Activated T-helper 17 cell treated with anti-CD3 and anti-CD28 coated beads, Interleukin-2, amount 50 U/mL, for 72 hours (primary cell): ENCODE measurements at regions not wholly inside any gene's neighbourhood (a gene's known extent, or its start where the extent isn't known, plus 50 kb on each side); places are given as distances from the start of the nearest gene placed in this dataset.
"Not testable (repeated sequence)": the region's sequence is repeated elsewhere in the genome, so short reads cannot be mapped to it uniquely, and the experiment has no call there.

Source experiments
- ATAC-seq: fragments of 150-1000 bp; cut with Tn5 transposase; replicated peaks from 2 replicates; pipeline ENCODE4 v1.10.0; 2021; ENCODE audit warnings: mild to moderate bottlenecking, moderate library complexity
- H3K27ac Mint-ChIP-seq: one replicate; pipeline ENCODE4 v1.8.0; 2022; ENCODE audit warnings: mixed read lengths
- H3K27me3 Mint-ChIP-seq: one replicate; pipeline ENCODE4 v1.8.0; 2022; ENCODE audit warnings: mixed read lengths
- H3K36me3 Mint-ChIP-seq: one replicate; pipeline ENCODE4 v1.8.0; 2022; ENCODE audit warnings: low read depth, mild to moderate bottlenecking, mixed read lengths
- H3K4me1 Mint-ChIP-seq: one replicate; pipeline ENCODE4 v1.8.0; 2022; ENCODE audit warnings: mixed read lengths
- H3K4me3 Mint-ChIP-seq: one replicate; pipeline ENCODE4 v1.8.0; 2022; ENCODE audit warnings: mild to moderate bottlenecking, mixed read lengths
- H3K9me3 Mint-ChIP-seq: one replicate; pipeline ENCODE4 v1.8.0; 2022; ENCODE audit warnings: mixed read lengths

- not testable (repeated sequence) for H3K4me1 Mint-ChIP-seq, H3K36me3 Mint-ChIP-seq, ATAC-seq, H3K9me3 Mint-ChIP-seq, H3K27me3 Mint-ChIP-seq, H3K4me3 Mint-ChIP-seq, H3K27ac Mint-ChIP-seq
Measured at GRCh38 chr15:77893671-77894640, 183.6 kb downstream of the TBC1D2B start.

- not testable (repeated sequence) for ATAC-seq, H3K9me3 Mint-ChIP-seq, H3K27ac Mint-ChIP-seq, H3K27me3 Mint-ChIP-seq, H3K4me1 Mint-ChIP-seq, H3K36me3 Mint-ChIP-seq, H3K4me3 Mint-ChIP-seq
Measured at GRCh38 chr15:77893246-77893645, 184.3 kb downstream of the TBC1D2B start.

- Mint-ChIP-seq H3K27me3 (peaks cover 6% of the 10 kb centered on the region), H3K9me3 (no peaks in the 10 kb centered on the region), H3K4me1 (no peaks in the 10 kb centered on the region), H3K36me3 (no peaks in the 10 kb centered on the region), H3K27ac (no peak overlapping the region), H3K4me3 (no peak overlapping the region)
- ATAC-seq = no peak
Measured at GRCh38 chr15:77892335-77892734, 185.2 kb downstream of the TBC1D2B start.

- not testable (repeated sequence) for H3K36me3 Mint-ChIP-seq, H3K4me1 Mint-ChIP-seq, H3K4me3 Mint-ChIP-seq, H3K27me3 Mint-ChIP-seq, ATAC-seq, H3K9me3 Mint-ChIP-seq, H3K27ac Mint-ChIP-seq
Measured at GRCh38 chr15:77891862-77892261, 185.6 kb downstream of the TBC1D2B start.

- not testable (repeated sequence) for H3K4me3 Mint-ChIP-seq, H3K36me3 Mint-ChIP-seq, H3K9me3 Mint-ChIP-seq, H3K27me3 Mint-ChIP-seq, ATAC-seq, H3K27ac Mint-ChIP-seq, H3K4me1 Mint-ChIP-seq
Measured at GRCh38 chr15:77890911-77891801, 186.4 kb downstream of the TBC1D2B start.

- not testable (repeated sequence) for H3K27ac Mint-ChIP-seq, H3K4me3 Mint-ChIP-seq, H3K36me3 Mint-ChIP-seq, ATAC-seq, H3K9me3 Mint-ChIP-seq, H3K4me1 Mint-ChIP-seq, H3K27me3 Mint-ChIP-seq
Measured at GRCh38 chr15:77889828-77890725, 187.4 kb downstream of the TBC1D2B start.

GRCh38 chr15:77889009-77889806 lies 188.3 kb downstream of the TBC1D2B start:
- Mint-ChIP-seq H3K9me3 (no peaks in the 10 kb centered on the region), H3K27me3 (no peaks in the 10 kb centered on the region), H3K4me1 (no peaks in the 10 kb centered on the region), H3K36me3 (no peaks in the 10 kb centered on the region), H3K27ac (no peak overlapping the region), H3K4me3 (no peak overlapping the region)
- ATAC-seq = no peak

GRCh38 chr15:77887563-77888429 lies 189.7 kb downstream of the TBC1D2B start:
- not testable (repeated sequence) for H3K27ac Mint-ChIP-seq, H3K27me3 Mint-ChIP-seq, H3K4me3 Mint-ChIP-seq, H3K36me3 Mint-ChIP-seq, H3K9me3 Mint-ChIP-seq, H3K4me1 Mint-ChIP-seq
- ATAC-seq = peak; percentile 72

- no peaks in the 10 kb centered on the region for H3K4me1 Mint-ChIP-seq
- no peak overlapping the region for H3K4me3 Mint-ChIP-seq
- no peaks in the 10 kb centered on the region for H3K9me3 Mint-ChIP-seq
- ATAC-seq = no peak
- H3K36me3 Mint-ChIP-seq = no peaks in the 10 kb centered on the region
- no peak overlapping the region for H3K27ac Mint-ChIP-seq
- no peaks in the 10 kb centered on the region for H3K27me3 Mint-ChIP-seq
Measured at GRCh38 chr15:77886805-77887448, 190.6 kb downstream of the TBC1D2B start.

GRCh38 chr15:77885877-77886500 lies 191.5 kb downstream of the TBC1D2B start:
- not testable (repeated sequence) for H3K27ac Mint-ChIP-seq, H3K4me1 Mint-ChIP-seq, H3K36me3 Mint-ChIP-seq, H3K9me3 Mint-ChIP-seq, ATAC-seq, H3K27me3 Mint-ChIP-seq, H3K4me3 Mint-ChIP-seq

- not testable (repeated sequence) for ATAC-seq, H3K9me3 Mint-ChIP-seq, H3K27ac Mint-ChIP-seq
Measured at GRCh38 chr15:77883012-77883411, 194.5 kb downstream of the TBC1D2B start.

GRCh38 chr15:77881950-77882349 lies 195.6 kb downstream of the TBC1D2B start:
- Mint-ChIP-seq H3K27me3 (no peaks in the 10 kb centered on the region), H3K36me3 (no peaks in the 10 kb centered on the region), H3K4me1 (no peaks in the 10 kb centered on the region), H3K27ac (no peak overlapping the region), H3K4me3 (no peak overlapping the region), H3K9me3 (no peaks in the 10 kb centered on the region)
- ATAC-seq = no peak

More at GRCh38 chr15:77883012-77883411, 194.5 kb downstream of the TBC1D2B start:
- H3K36me3 Mint-ChIP-seq, H3K4me1 Mint-ChIP-seq, H3K4me3 Mint-ChIP-seq, H3K27me3 Mint-ChIP-seq: not testable (repeated sequence)
